Heart left ventricle (tissue), 16 donors: ENCODE measurements at regions not wholly inside any gene's neighbourhood (a gene's known extent, or its start where the extent isn't known, plus 50 kb on each side); places are given as distances from the start of the nearest gene placed in this dataset.
A peak's percentile ranks its signal among the peaks of the same experiment; 100 is the strongest.

Source experiments
- ATAC-seq, 4 donors: fragments of 200-7000 bp; cut with Tn5 transposase; one replicate each; pipeline ENCODE4 v1.9.1; 2020 to 2022; ENCODE audit warnings: moderate library complexity in 4 of 4, mild to moderate bottlenecking in 3 of 4, moderate number of reproducible peaks in 1 of 4
- DNase-seq, 5 donors: peaks; one replicate each; pipeline ENCODE4 v3.0.0-alpha.2; 2020
- H3K27ac ChIP-seq, 12 donors: fragments of 200-600 bp; sonication (generic) in 4 of 12; one replicate each; pipeline versions ENCODE4 v1.5.0 to v1.8.0; 2016 to 2022; ENCODE audit warnings: mild to moderate bottlenecking in 2 of 12
- H3K27me3 ChIP-seq, 9 donors: fragments of 200-600 bp; sonication (generic) in 2 of 9; one replicate each; pipeline versions ENCODE4 v1.5.1 to v1.8.0; 2016 to 2022; ENCODE audit warnings: mild to moderate bottlenecking in 3 of 9
- H3K36me3 ChIP-seq, 9 donors: fragments of 200-600 bp; sonication (generic) in 2 of 9; one replicate each; pipeline versions ENCODE4 v1.5.0 to v1.8.0; 2018 to 2022; ENCODE audit warnings: mild to moderate bottlenecking in 2 of 9
- H3K4me1 ChIP-seq, 12 donors: fragments of 200-600 bp; sonication (generic) in 4 of 12; one replicate each; pipeline versions ENCODE4 v1.5.0 to v1.8.0; 2016 to 2022; ENCODE audit warnings: mild to moderate bottlenecking in 3 of 12
- H3K4me3 ChIP-seq, 12 donors: fragments of 200-600 bp; sonication (generic) in 4 of 12; one replicate each; pipeline versions ENCODE4 v1.5.0 to v1.8.0; 2017 to 2022; ENCODE audit warnings: mild to moderate bottlenecking in 9 of 12, moderate library complexity in 4 of 12
- H3K9me3 ChIP-seq, 12 donors: fragments of 200-600 bp; sonication (generic) in 4 of 12; one replicate each; pipeline versions ENCODE4 v1.5.0 to v1.8.0; 2016 to 2022; ENCODE audit warnings: mild to moderate bottlenecking in 1 of 12
- CTCF ChIP-seq, 12 donors: fragments of 200-600 bp; sonication (generic) in 4 of 12; IDR thresholded peaks; one replicate each; pipeline versions ENCODE4 v1.5.0 to v1.8.0; 2018 to 2022; ENCODE audit warnings: antibody characterized with exemption in 12 of 12, mild to moderate bottlenecking in 5 of 12
- POLR2A ChIP-seq, 2 donors: fragments of 450-650 bp; IDR thresholded peaks; one replicate each; pipeline ENCODE4 v1.6.1; 2017; ENCODE audit warnings: antibody characterized with exemption in 2 of 2, mild to moderate bottlenecking in 2 of 2, moderate library complexity in 2 of 2
- WGBS, 4 donors: extraction: QIAGEN DNeasy Blood & Tissue Kit in 2 of 4; methylation state at CpG; one replicate each; pipeline versions ENCODE4 v1.1.5 to v1.1.7; 2013 to 2018; 5-methylcytosine and 5-hydroxymethylcytosine counted together
- intact Hi-C, 10 donors: fragments of 100-400 bp; cut with DNase I; formaldehyde crosslinking; loops; one replicate each; pipeline versions ENCODE4 v1.11.1 to v1.14.2; 2022
- donor health status: ischemic (EF 13 %, LVEDD 7.1; RV severe dilation, severe dysfunction).
- donor health status: healthy with polysubstance abuse.
- donor health status: DM: no; HTN: yes; CAD: no.
- donor health status: DM: no; HTN: no; CAD: no.
- donor health status: ischemic (EF 25% LVEDD 6.9; RV normal size, moderate dysfunction).
- donor health status: ischemic (EF 25% LVEDD 5.7; RV mildly dilated, moderate dysfunction).
- donor health status: healthy.
- donor health status: DM: yes; HTN: yes; CAD: no.
- donor health status: ischemic (EF 35%, LVEDD 5.7; RV mildly dilated, moderate dysfunction).
- donor health status: nonischemic (EF 11% LVEDD 7.7; RV severe dilation, severe dysfunction).
- donor health status: DM: yes; HTN: yes; CAD: no.
- donor health status: PGD.
- donor health status: ischemic (EF 29% LVEDD 5.4; RV normal size, mild dysfunction).
- donor health status: nonischemic (EF 23%, LVEDD 6.1; RV moderate dilation, normal function).

DNA sequence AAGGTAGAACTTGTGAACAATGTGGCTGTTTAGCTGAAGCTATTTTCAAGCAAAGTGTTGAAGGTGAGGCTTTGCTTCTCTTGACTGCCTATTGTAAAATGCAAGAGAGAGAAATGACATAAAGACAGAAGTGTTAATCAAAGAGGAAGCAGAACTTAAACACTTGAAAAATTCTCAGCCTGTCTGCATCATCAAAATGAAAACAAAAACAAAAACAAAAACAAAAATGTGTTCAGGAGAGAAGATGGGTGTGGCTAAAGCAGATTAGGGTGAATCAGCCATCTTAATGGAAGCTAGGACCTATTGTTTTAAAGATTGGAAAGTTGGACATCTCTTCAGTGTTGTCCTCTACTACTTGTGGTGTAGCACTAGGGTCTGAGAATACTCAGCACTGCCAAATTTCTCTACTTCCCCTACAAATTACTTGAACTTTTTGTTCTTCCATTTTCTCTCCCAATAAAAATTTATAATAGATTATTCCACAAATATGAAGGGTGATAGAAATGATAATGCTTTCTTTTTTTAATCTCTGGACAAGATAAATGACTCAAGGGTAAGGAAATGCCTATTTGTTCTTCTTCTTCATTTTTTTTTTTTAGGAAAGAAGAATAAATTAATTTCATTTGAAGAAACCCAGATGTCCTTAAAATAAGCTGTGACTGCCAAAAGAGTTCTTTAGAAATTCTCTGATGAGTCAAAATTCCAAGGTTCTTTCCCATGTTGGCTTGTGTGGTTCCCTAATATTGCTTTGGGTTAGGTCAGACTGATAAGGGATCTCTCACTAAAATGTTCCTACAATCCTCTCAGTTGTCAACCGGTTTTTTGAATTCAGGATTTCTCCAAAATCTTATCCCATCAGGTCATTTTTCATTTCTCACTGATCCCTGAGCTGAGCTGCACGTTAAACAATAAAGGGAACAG is 571.2 kb upstream of the ZEB2 start:
- peak overlapping the region in 6 of 12 donors; percentile 12 to 74 (median 32) for H3K27ac ChIP-seq
- no peak overlapping the region for H3K4me3 ChIP-seq
- DNase-seq (no peak), ATAC-seq (peak; percentile 26 to 82 (median 48))
- H3K9me3 ChIP-seq = peaks cover 0 to 17% (median 0%) of the 10 kb centered on the region in 12 donors
- no peaks in the 10 kb centered on the region for H3K36me3 ChIP-seq
- intact Hi-C loops = no loop called here
- 58 to 67% (median 62%) methylated on average over 2 of the region's 2 CpGs for WGBS, 4 donors
- no peaks in the 10 kb centered on the region for H3K27me3 ChIP-seq
- TF ChIP-seq CTCF (IDR thresholded peaks at IDR 0.05) (no peak), POLR2A (IDR thresholded peaks at IDR 0.05) (no peak)
- peaks cover 0 to 24% (median 0%) of the 10 kb centered on the region in 12 donors for H3K4me1 ChIP-seq

- no peaks in the 10 kb centered on the region for H3K27me3 ChIP-seq
- no peaks in the 10 kb centered on the region for H3K36me3 ChIP-seq
- peaks cover 0 to 31% (median 0%) of the 10 kb centered on the region in 12 donors for H3K4me1 ChIP-seq
- peaks cover 0 to 17% (median 0%) of the 10 kb centered on the region in 12 donors for H3K9me3 ChIP-seq
- DNase-seq (no peak), ATAC-seq (no peak)
- intact Hi-C loops = no loop called here
- H3K27ac ChIP-seq = no peak overlapping the region
- TF ChIP-seq CTCF (IDR thresholded peaks at IDR 0.05) (no peak), POLR2A (IDR thresholded peaks at IDR 0.05) (no peak)
- WGBS, 4 donors = 86 to 91% (median 90%) methylated on average over 2 of the region's 2 CpGs
- no peak overlapping the region for H3K4me3 ChIP-seq
Measured at GRCh38 chr2:145088756-145089155, 568.8 kb upstream of the ZEB2 start.

- 73 to 79% (median 79%) methylated on average over 3 of the region's 3 CpGs for WGBS, 4 donors
Measured at GRCh38 chr2:145086910-145087309, 567.0 kb upstream of the ZEB2 start.

More at GRCh38 chr2:145086910-145087309, 567.0 kb upstream of the ZEB2 start:
- TF ChIP-seq POLR2A (IDR thresholded peaks at IDR 0.05) (no peak), CTCF (IDR thresholded peaks at IDR 0.05) (no peak)
- ATAC-seq (no peak), DNase-seq (no peak)
- no peak overlapping the region for H3K27ac ChIP-seq
- H3K4me1 ChIP-seq = peaks cover 0 to 22% (median 0%) of the 10 kb centered on the region in 12 donors
- peaks cover 0 to 17% (median 0%) of the 10 kb centered on the region in 12 donors for H3K9me3 ChIP-seq
- H3K27me3 ChIP-seq = no peaks in the 10 kb centered on the region
- H3K36me3 ChIP-seq = no peaks in the 10 kb centered on the region
- H3K4me3 ChIP-seq = no peak overlapping the region
- intact Hi-C loops = no loop called here
